T47D (cell line): ENCODE measurements at regions not wholly inside any gene's neighbourhood (a gene's known extent, or its start where the extent isn't known, plus 50 kb on each side); places are given as distances from the start of the nearest gene placed in this dataset.
"Not testable (repeated sequence)": the region's sequence is repeated elsewhere in the genome, so short reads cannot be mapped to it uniquely, and the experiment has no call there.

Source experiments
- DNase-seq, 2 experiments: peaks; one replicate each; pipeline versions ENCODE4 v3.0.0 to v3.0.0-alpha.2; 2011 to 2012; ENCODE audit warnings: low read depth in 1 of 2, low spot score in 1 of 2
- in situ Hi-C: cut with HindIII; loops from 2 replicates; pipeline ENCODE4 v1.10.0; 2016; ENCODE audit warnings: low sequenced_read_pairs, low pct_unique_long_range_greater_than_20kb

DNA sequence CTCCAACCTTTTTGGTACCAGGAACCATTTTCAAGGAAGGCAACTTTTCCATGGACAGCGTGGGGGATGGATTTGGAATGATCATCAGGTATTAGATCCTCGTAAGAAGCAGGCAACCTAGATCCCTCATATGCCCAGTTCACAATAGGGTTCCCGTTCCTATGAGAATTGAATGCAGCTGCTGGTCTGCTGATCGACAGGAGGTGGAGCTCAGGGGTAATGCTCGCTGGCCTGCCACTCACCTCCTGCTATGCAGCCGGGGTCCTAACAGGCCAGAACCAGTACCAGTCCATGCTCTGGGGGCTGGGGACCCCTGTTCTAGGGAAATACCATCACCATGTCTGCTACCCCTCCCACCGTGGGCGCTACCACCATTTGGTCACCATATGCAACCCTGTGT, 167.2 kb upstream of the NBPF19 start:
- DNase-seq, in situ Hi-C loops: not testable (repeated sequence)

DNA sequence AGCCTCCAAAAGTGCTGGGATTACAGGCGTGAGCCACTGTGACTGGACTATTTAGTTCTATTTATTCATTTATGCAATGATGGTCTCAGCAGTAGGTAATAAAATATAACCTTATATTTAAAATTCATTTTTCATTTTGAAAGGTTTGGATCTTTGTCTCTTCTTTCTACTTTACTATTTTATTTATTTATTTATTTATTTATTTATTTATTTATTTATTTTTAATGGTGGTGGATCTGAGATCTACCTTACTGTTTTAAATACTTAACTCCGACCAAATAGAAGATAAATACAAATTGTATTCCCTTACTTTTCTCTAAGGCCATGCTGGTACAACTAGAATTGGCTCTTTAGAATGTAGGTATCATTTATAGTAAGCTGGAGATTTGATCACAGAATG, 159.9 kb upstream of the NBPF19 start:
- in situ Hi-C loops, DNase-seq: not testable (repeated sequence)

- in situ Hi-C loops, DNase-seq: not testable (repeated sequence)
Observed at GRCh38 chr1:149320971-149321731, 153.7 kb upstream of the NBPF19 start.

- in situ Hi-C loops: not testable (repeated sequence)
Observed at GRCh38 chr1:149321732-149322016, 153.2 kb upstream of the NBPF19 start.

DNA sequence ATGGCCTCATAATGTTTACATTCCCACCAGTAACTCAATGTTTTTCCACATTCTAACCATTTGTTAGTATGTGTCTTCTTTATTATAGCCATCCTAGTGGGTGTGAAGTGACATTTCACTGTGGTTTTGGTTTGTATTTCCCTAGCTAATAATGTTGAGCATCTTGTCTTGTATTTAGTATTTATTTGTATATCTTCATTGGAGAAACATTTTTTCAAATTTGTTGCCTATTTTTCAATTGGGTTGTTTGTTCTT, 144.8 kb upstream of the NBPF19 start:
- DNase-seq, in situ Hi-C loops: not testable (repeated sequence)

More at GRCh38 chr1:149321732-149322016, 153.2 kb upstream of the NBPF19 start:
- not testable (repeated sequence) for DNase-seq

GRCh38 chr1:149336082-149336481, 138.8 kb upstream of the NBPF19 start:
- DNase-seq, in situ Hi-C loops: not testable (repeated sequence)

- in situ Hi-C loops, DNase-seq: not testable (repeated sequence)
Observed at GRCh38 chr1:149338221-149338691, 136.6 kb upstream of the NBPF19 start.

GRCh38 chr1:149338698-149339097, 136.1 kb upstream of the NBPF19 start:
- DNase-seq, in situ Hi-C loops: not testable (repeated sequence)

GRCh38 chr1:149349448-149349847, 125.4 kb upstream of the NBPF19 start:
- in situ Hi-C loops, DNase-seq: not testable (repeated sequence)

GRCh38 chr1:149352205-149352604, 122.6 kb upstream of the NBPF19 start:
- in situ Hi-C loops, DNase-seq: not testable (repeated sequence)

DNA sequence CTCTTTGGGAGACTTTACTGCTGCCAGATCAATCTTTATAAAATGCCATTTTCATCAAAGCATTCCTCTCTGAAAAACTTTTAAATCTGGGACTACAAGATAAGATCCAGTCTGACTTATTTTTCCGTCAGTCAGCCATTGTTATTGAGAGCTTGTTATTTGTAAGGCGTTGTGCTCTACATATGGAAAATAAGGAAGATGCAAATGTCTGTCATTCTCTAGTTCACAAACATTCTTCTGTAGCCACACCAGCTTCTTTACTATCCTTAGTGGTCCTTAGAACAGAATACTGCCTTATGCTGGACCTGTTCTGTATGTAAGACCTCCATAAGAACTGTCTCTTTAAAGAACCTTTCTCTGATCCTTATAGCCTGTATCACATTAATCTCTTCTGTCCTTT, 120.3 kb upstream of the NBPF19 start:
- DNase-seq, in situ Hi-C loops: not testable (repeated sequence)

DNA sequence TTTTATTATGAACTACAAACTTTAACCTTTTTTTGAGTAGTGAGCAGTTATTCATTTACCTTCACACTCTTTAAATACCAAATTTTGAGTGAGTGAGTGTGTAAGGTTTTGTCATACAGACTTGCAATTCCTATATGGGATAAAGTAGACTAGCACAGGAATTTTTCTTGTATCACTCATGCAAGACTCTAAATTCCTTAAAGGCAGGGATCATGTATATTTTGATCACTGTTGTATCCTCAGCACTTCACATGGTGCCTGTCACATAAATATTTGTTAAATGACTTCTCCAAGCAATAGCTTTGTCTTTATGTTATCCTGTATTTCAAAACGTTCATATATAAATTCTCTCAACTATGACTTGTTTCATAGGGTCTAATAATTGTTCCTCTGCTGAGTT, 119.1 kb upstream of the NBPF19 start:
- DNase-seq, in situ Hi-C loops: not testable (repeated sequence)

DNA sequence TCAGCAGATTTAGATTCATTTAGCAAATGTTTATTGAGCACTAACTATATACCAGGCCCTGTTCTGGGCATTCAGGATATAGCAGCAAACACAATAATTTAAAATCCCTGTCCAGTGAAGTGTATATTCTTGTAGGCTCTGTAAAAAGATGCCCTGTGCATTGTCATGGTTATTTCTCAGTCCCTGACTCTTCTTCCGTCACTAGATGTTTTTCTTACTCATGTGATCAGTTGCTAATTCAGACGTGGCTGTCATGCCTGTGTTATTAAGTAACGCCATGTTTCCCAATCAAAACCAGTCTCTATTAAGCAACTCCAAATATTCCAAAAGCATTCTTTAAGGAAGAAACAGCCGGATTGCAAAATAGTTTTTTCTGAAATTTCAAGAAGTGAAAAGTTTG, 118.7 kb upstream of the NBPF19 start:
- in situ Hi-C loops, DNase-seq: not testable (repeated sequence)

GRCh38 chr1:149360351-149360750, 114.5 kb upstream of the NBPF19 start:
- in situ Hi-C loops, DNase-seq: not testable (repeated sequence)

- in situ Hi-C loops, DNase-seq: not testable (repeated sequence)
Observed at GRCh38 chr1:149361310-149361709, 113.5 kb upstream of the NBPF19 start.

GRCh38 chr1:149364188-149364981, 110.5 kb upstream of the NBPF19 start:
- in situ Hi-C loops, DNase-seq: not testable (repeated sequence)

DNA sequence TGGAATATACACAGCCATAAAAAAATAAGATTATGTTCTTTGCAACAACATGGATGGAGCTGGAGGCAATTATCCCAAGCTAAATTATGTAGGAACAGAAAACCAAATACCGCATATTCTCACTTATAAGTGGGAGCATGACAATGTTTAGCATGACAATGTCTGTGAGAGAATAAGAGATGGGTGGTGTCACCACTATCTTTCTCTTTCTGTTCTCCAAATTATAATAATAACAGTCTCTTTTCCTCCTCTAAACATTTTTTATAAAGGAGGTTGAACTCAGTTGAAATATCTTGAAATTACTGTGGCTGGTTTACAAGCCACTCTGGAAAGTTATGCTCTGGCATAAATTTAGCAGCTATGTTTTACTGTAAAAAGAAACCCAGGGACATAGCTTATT, 108.4 kb upstream of the NBPF19 start:
- in situ Hi-C loops, DNase-seq: not testable (repeated sequence)

- in situ Hi-C loops: not testable (repeated sequence)
Observed at GRCh38 chr1:149367472-149368044, 107.3 kb upstream of the NBPF19 start.

DNA sequence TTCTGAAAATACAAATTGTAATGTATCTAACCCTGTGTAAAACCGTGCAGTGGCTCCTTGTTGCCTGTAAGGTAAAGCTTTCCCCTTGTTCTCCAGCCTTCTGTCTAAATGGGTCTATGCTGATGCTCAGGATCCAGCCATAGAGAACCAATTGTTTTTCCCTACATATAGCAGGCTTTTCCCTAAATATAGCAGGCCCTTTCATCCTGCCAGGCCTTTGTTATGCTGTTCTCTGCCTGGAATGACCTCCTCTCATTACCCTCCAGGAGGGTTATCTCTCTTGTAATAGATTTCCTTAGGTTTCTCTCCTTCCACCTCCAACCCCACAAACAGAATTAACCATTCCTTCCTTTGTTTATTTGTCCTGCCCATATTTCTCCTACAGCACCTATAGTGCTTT, 106.5 kb upstream of the NBPF19 start:
- in situ Hi-C loops, DNase-seq: not testable (repeated sequence)

More at GRCh38 chr1:149367472-149368044, 107.3 kb upstream of the NBPF19 start:
- not testable (repeated sequence) for DNase-seq
